Naive thymus-derived CD4-positive, alpha-beta T cell (primary cell): ENCODE measurements at regions not wholly inside any gene's neighbourhood (a gene's known extent, or its start where the extent isn't known, plus 50 kb on each side); places are given as distances from the start of the nearest gene placed in this dataset.
"Not testable (repeated sequence)": the region's sequence is repeated elsewhere in the genome, so short reads cannot be mapped to it uniquely, and the experiment has no call there.

Experiments
- ATAC-seq: fragments of 150-1000 bp; cut with Tn5 transposase; 2 replicates; pipeline ENCODE4 v1.10.0; 2021; ENCODE audit warnings: mild to moderate bottlenecking, moderate library complexity
- CTCF ChIA-PET: fragments of 350-600 bp; sonication (Branson Sonifier 250); formaldehyde crosslinking; loops from one replicate; lab custom pipeline; 2021; ENCODE audit warnings: antibody characterized with exemption; lab: Charles Lee
- POLR2A ChIA-PET: fragments of 350-600 bp; sonication (Branson Sonifier 250); formaldehyde crosslinking; loops from one replicate; lab custom pipeline; 2021; ENCODE audit warnings: antibody characterized with exemption, inconsistent platforms; lab: Charles Lee
- DNase-seq, 9 donors: peaks; one replicate each; pipeline versions ENCODE4 v3.0.0 to v3.0.0-alpha.2; 2020 to 2022; ENCODE audit warnings: mixed read lengths in 1 of 9
- H3K27ac ChIP-seq: one replicate; pipeline ENCODE4 v1.7.0; 2013; ENCODE audit warnings: mild to moderate bottlenecking, low read depth, low read length, moderate library complexity
- H3K27me3 ChIP-seq, 2 donors: one replicate each; pipeline ENCODE4 v1.7.0; 2013; ENCODE audit warnings: low read length in 2 of 2, mild to moderate bottlenecking in 2 of 2, moderate library complexity in 2 of 2; ENCODE audit not compliant: control insufficient read depth in 2 of 2, insufficient read depth in 2 of 2
- H3K36me3 ChIP-seq, 3 experiments: 1 replicate in 2 of 3; 2 replicates in 1 of 3; pipeline ENCODE4 v1.7.0; 2013; ENCODE audit warnings: low read length in 3 of 3, mild to moderate bottlenecking in 3 of 3, moderate library complexity in 1 of 3; ENCODE audit not compliant: insufficient read depth in 3 of 3, control insufficient read depth in 2 of 3
- H3K4me1 ChIP-seq, 2 donors: one replicate each; pipeline ENCODE4 v1.7.0; 2013; ENCODE audit warnings: low read length in 2 of 2, mild to moderate bottlenecking in 2 of 2, moderate library complexity in 1 of 2; ENCODE audit not compliant: control insufficient read depth in 2 of 2, insufficient read depth in 2 of 2
- H3K4me3 ChIP-seq: 2 replicates; pipeline ENCODE4 v1.7.0; 2013; ENCODE audit warnings: mild to moderate bottlenecking, low read length
- H3K9me3 ChIP-seq, 3 experiments: 1 replicate in 2 of 3; 2 replicates in 1 of 3; pipeline ENCODE4 v1.7.0; 2013; ENCODE audit warnings: low read length in 3 of 3; ENCODE audit not compliant: control insufficient read depth in 2 of 3
- H3K27ac Mint-ChIP-seq, 9 donors: one replicate each; pipeline ENCODE4 v1.8.0; 2020 to 2022; ENCODE audit warnings: mixed read lengths in 9 of 9, mild to moderate bottlenecking in 8 of 9, moderate library complexity in 5 of 9, inconsistent platforms in 2 of 9
- H3K27me3 Mint-ChIP-seq, 5 donors: one replicate each; pipeline ENCODE4 v1.8.0; 2021 to 2022; ENCODE audit warnings: mixed read lengths in 5 of 5, mild to moderate bottlenecking in 1 of 5
- H3K36me3 Mint-ChIP-seq, 5 donors: one replicate each; pipeline ENCODE4 v1.8.0; 2020 to 2022; ENCODE audit warnings: mixed read lengths in 5 of 5, mild to moderate bottlenecking in 3 of 5, inconsistent platforms in 1 of 5
- H3K4me1 Mint-ChIP-seq, 7 donors: one replicate each; pipeline ENCODE4 v1.8.0; 2020 to 2022; ENCODE audit warnings: mixed read lengths in 7 of 7, mild to moderate bottlenecking in 3 of 7, inconsistent platforms in 1 of 7
- H3K4me3 Mint-ChIP-seq, 10 donors: one replicate each; pipeline ENCODE4 v1.8.0; 2020 to 2022; ENCODE audit warnings: mild to moderate bottlenecking in 10 of 10, mixed read lengths in 10 of 10, moderate library complexity in 6 of 10, inconsistent platforms in 2 of 10
- H3K9me3 Mint-ChIP-seq, 11 donors: one replicate each; pipeline ENCODE4 v1.8.0; 2020 to 2022; ENCODE audit warnings: mixed read lengths in 11 of 11, mild to moderate bottlenecking in 4 of 11, inconsistent platforms in 1 of 11, moderate library complexity in 1 of 11
- intact Hi-C, 2 donors: fragments of 100-400 bp; cut with micrococcal nuclease; formaldehyde crosslinking; loops; one replicate each; pipeline ENCODE4 v1.15.1; 2023

GRCh38 chr4:132683957-132684356 is 465.1 kb upstream of the PCDH10 start:
- Mint-ChIP-seq H3K27ac (no peak overlapping the region), H3K4me1 (no peaks in the 10 kb centered on the region), H3K27me3 (no peaks in the 10 kb centered on the region), H3K9me3 (peaks cover 6 to 29% (median 14%) of the 10 kb centered on the region in 11 donors), H3K4me3 (no peak overlapping the region), H3K36me3 (peaks cover 0 to 10% (median 0%) of the 10 kb centered on the region in 5 donors)
- DNase-seq: no peak
- Histone ChIP-seq H3K4me1 (no peaks in the 10 kb centered on the region), H3K36me3 (no peaks in the 10 kb centered on the region), H3K9me3 (peaks cover 0 to 9% (median 0%) of the 10 kb centered on the region in 3 experiments), H3K4me3 (no peak overlapping the region), H3K27me3 (no peaks in the 10 kb centered on the region), H3K27ac (no peak overlapping the region)
- ATAC-seq: no peak
- POLR2A ChIA-PET: no interaction called here
- CTCF ChIA-PET: no interaction called here
- intact Hi-C loops: no loop called here

- H3K4me3 Mint-ChIP-seq: no peak overlapping the region
- no peaks in the 10 kb centered on the region for H3K27me3 ChIP-seq
- H3K36me3 Mint-ChIP-seq: no peaks in the 10 kb centered on the region
- H3K4me3 ChIP-seq: no peak overlapping the region
- H3K27me3 Mint-ChIP-seq: no peaks in the 10 kb centered on the region
- no peaks in the 10 kb centered on the region for H3K4me1 Mint-ChIP-seq
- ChIA-PET CTCF (no interaction called here), POLR2A (no interaction called here)
- H3K9me3 ChIP-seq: no peaks in the 10 kb centered on the region
- no peak overlapping the region for H3K27ac Mint-ChIP-seq
- no peaks in the 10 kb centered on the region for H3K4me1 ChIP-seq
- H3K27ac ChIP-seq: no peak overlapping the region
- ATAC-seq: no peak
- intact Hi-C loops: no loop called here
- DNase-seq: no peak
- H3K36me3 ChIP-seq: no peaks in the 10 kb centered on the region
- peaks cover 0 to 20% (median 5%) of the 10 kb centered on the region in 11 donors for H3K9me3 Mint-ChIP-seq
Observed at GRCh38 chr4:132691026-132691425, 458.1 kb upstream of the PCDH10 start.

- no peak overlapping the region for H3K4me3 Mint-ChIP-seq
- H3K27me3 Mint-ChIP-seq: no peaks in the 10 kb centered on the region
- CTCF ChIA-PET: no interaction called here
Observed at GRCh38 chr4:132691668-132692067, 457.4 kb upstream of the PCDH10 start.

GRCh38 chr4:132694775-132695174 is 454.3 kb upstream of the PCDH10 start:
- intact Hi-C loops: no loop called here
- no peaks in the 10 kb centered on the region for H3K27me3 ChIP-seq
- H3K27ac Mint-ChIP-seq: no peak overlapping the region

More at GRCh38 chr4:132691668-132692067, 457.4 kb upstream of the PCDH10 start:
- Mint-ChIP-seq H3K4me1 (no peaks in the 10 kb centered on the region), H3K36me3 (no peaks in the 10 kb centered on the region), H3K27ac (no peak overlapping the region), H3K9me3 (peaks cover 0 to 20% (median 5%) of the 10 kb centered on the region in 11 donors)
- Histone ChIP-seq H3K4me1 (no peaks in the 10 kb centered on the region), H3K4me3 (no peak overlapping the region), H3K27ac (no peak overlapping the region), H3K9me3 (no peaks in the 10 kb centered on the region), H3K27me3 (no peaks in the 10 kb centered on the region), H3K36me3 (no peaks in the 10 kb centered on the region)
- ATAC-seq: no peak
- no peak for DNase-seq
- intact Hi-C loops: no loop called here
- POLR2A ChIA-PET: no interaction called here

GRCh38 chr4:132697505-132697904 is 451.6 kb upstream of the PCDH10 start:
- intact Hi-C loops, POLR2A ChIA-PET, H3K9me3 ChIP-seq, H3K36me3 ChIP-seq, CTCF ChIA-PET, H3K4me1 ChIP-seq, H3K27ac ChIP-seq, H3K4me3 Mint-ChIP-seq, H3K27ac Mint-ChIP-seq, ATAC-seq, H3K4me3 ChIP-seq, H3K36me3 Mint-ChIP-seq, DNase-seq, H3K27me3 ChIP-seq, H3K4me1 Mint-ChIP-seq, H3K27me3 Mint-ChIP-seq: not testable (repeated sequence)
- peaks cover 0 to 18% (median 5%) of the 10 kb centered on the region in 11 donors for H3K9me3 Mint-ChIP-seq

More at GRCh38 chr4:132694775-132695174, 454.3 kb upstream of the PCDH10 start:
- no peaks in the 10 kb centered on the region for H3K36me3 ChIP-seq
- ChIA-PET CTCF (no interaction called here), POLR2A (no interaction called here)
- H3K4me1 ChIP-seq: no peaks in the 10 kb centered on the region
- H3K4me3 Mint-ChIP-seq: no peak overlapping the region
- peaks cover 0 to 15% (median 8%) of the 10 kb centered on the region in 11 donors for H3K9me3 Mint-ChIP-seq
- H3K9me3 ChIP-seq: no peaks in the 10 kb centered on the region
- no peak overlapping the region for H3K4me3 ChIP-seq
- ATAC-seq: no peak
- H3K36me3 Mint-ChIP-seq: no peaks in the 10 kb centered on the region
- no peak for DNase-seq
- H3K27ac ChIP-seq: no peak overlapping the region
- no peaks in the 10 kb centered on the region for H3K27me3 Mint-ChIP-seq
- H3K4me1 Mint-ChIP-seq: no peaks in the 10 kb centered on the region

- H3K4me3 Mint-ChIP-seq: no peak overlapping the region
- H3K9me3 ChIP-seq: no peaks in the 10 kb centered on the region
- no peak overlapping the region for H3K27ac Mint-ChIP-seq
- no peaks in the 10 kb centered on the region for H3K36me3 ChIP-seq
- no peak overlapping the region for H3K4me3 ChIP-seq
- H3K27ac ChIP-seq: no peak overlapping the region
- H3K27me3 ChIP-seq: no peaks in the 10 kb centered on the region
- ATAC-seq (no peak), DNase-seq (no peak)
- no peaks in the 10 kb centered on the region for H3K4me1 Mint-ChIP-seq
- no peaks in the 10 kb centered on the region for H3K27me3 Mint-ChIP-seq
- H3K36me3 Mint-ChIP-seq: no peaks in the 10 kb centered on the region
- ChIA-PET POLR2A (no interaction called here), CTCF (interaction anchor here (0.6 kb wide), 1 partner anchor 158 kb away, joined by 9 read pairs; no protein-coding TSS in a partner anchor)
- H3K4me1 ChIP-seq: no peaks in the 10 kb centered on the region
- intact Hi-C loops: no loop called here
- H3K9me3 Mint-ChIP-seq: peaks cover 0 to 9% (median 0%) of the 10 kb centered on the region in 11 donors
Observed at GRCh38 chr4:132707955-132708354, 441.1 kb upstream of the PCDH10 start.

- no peak overlapping the region for H3K27ac Mint-ChIP-seq
Observed at GRCh38 chr4:132709056-132709455, 440.0 kb upstream of the PCDH10 start.

More at GRCh38 chr4:132709056-132709455, 440.0 kb upstream of the PCDH10 start:
- Mint-ChIP-seq H3K27me3 (no peaks in the 10 kb centered on the region), H3K4me1 (no peaks in the 10 kb centered on the region), H3K4me3 (no peak overlapping the region), H3K9me3 (peaks cover 0 to 9% (median 0%) of the 10 kb centered on the region in 11 donors), H3K36me3 (no peaks in the 10 kb centered on the region)
- Histone ChIP-seq H3K27me3 (no peaks in the 10 kb centered on the region), H3K4me1 (no peaks in the 10 kb centered on the region), H3K9me3 (no peaks in the 10 kb centered on the region), H3K27ac (no peak overlapping the region), H3K36me3 (no peaks in the 10 kb centered on the region), H3K4me3 (no peak overlapping the region)
- DNase-seq (no peak), ATAC-seq (no peak)
- intact Hi-C loops: no loop called here
- POLR2A ChIA-PET: no interaction called here
- CTCF ChIA-PET: no interaction called here
